Suprapubic skin (tissue), 4 donors: ENCODE measurements at regions not wholly inside any gene's neighbourhood (a gene's known extent, or its start where the extent isn't known, plus 50 kb on each side); places are given as distances from the start of the nearest gene placed in this dataset.

Source experiments
- DNase-seq, 2 donors: peaks; one replicate each; pipeline ENCODE4 v3.0.0-alpha.2; 2019; ENCODE audit warnings: low spot score in 2 of 2
- H3K27ac ChIP-seq: fragments of 200-600 bp; sonication (generic); one replicate; pipeline ENCODE4 v1.5.1; 2019
- H3K27me3 ChIP-seq: fragments of 200-600 bp; sonication (generic); one replicate; pipeline ENCODE4 v1.5.1; 2019
- H3K36me3 ChIP-seq: fragments of 200-600 bp; sonication (generic); one replicate; pipeline ENCODE4 v1.5.1; 2019
- H3K4me1 ChIP-seq: fragments of 200-600 bp; sonication (generic); one replicate; pipeline ENCODE4 v1.5.1; 2019
- H3K4me3 ChIP-seq: fragments of 200-600 bp; sonication (generic); one replicate; pipeline ENCODE4 v1.5.1; 2019; ENCODE audit warnings: mild to moderate bottlenecking
- H3K9me3 ChIP-seq: fragments of 200-600 bp; sonication (generic); one replicate; pipeline ENCODE4 v1.5.1; 2019
- CTCF ChIP-seq, 2 donors: fragments of 200-600 bp in 1 of 2; fragments of 450-650 bp in 1 of 2; sonication (generic) in 1 of 2; IDR thresholded peaks; one replicate each; pipeline ENCODE4 v1.5.1; 2016 to 2019; ENCODE audit warnings: antibody characterized with exemption in 2 of 2, mild to moderate bottlenecking in 1 of 2, moderate library complexity in 1 of 2
- EP300 ChIP-seq: sonication (generic); formaldehyde crosslinking; IDR thresholded peaks from one replicate; pipeline ENCODE4 v1.6.1; 2017; ENCODE audit warnings: antibody characterized with exemption
- POLR2A ChIP-seq, 2 donors: fragments of 450-650 bp; IDR thresholded peaks; one replicate each; pipeline ENCODE4 v1.6.1; 2017; ENCODE audit warnings: antibody characterized with exemption in 2 of 2, mild to moderate bottlenecking in 2 of 2, moderate library complexity in 2 of 2
- POLR2AphosphoS5 ChIP-seq, 3 donors: sonication (generic); formaldehyde crosslinking; IDR thresholded peaks; one replicate each; pipeline ENCODE4 v1.6.1; 2017; ENCODE audit warnings: antibody characterized with exemption in 3 of 3
- WGBS: methylation state at CpG from one replicate; pipeline ENCODE4 v1.1.5; 2018; 5-methylcytosine and 5-hydroxymethylcytosine counted together

DNA sequence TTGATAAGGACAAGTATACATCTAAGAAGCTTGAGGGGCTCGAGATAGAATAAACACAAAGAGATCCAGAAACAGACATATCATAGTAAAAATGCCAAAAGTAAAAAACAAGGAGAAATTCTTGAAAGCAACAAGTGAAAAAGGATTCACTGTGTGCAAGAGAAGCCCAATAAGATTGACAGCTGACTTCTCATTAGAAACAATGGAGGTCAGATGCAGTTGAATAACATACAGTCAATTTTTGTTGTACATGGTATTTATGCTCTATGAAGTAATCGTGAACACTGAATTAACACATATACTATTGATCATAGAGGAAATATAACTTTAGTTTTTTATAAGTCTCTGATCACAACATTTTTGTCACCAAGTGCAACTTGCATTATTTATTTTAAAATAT is 982.8 kb upstream of the SORCS1 start:
- H3K9me3 ChIP-seq: peaks cover 26% of the 10 kb centered on the region
- TF ChIP-seq EP300 (no peak), POLR2AphosphoS5 (IDR thresholded peaks at IDR 0.05) (no peak), POLR2A (IDR thresholded peaks at IDR 0.05) (no peak), CTCF (IDR thresholded peaks at IDR 0.05) (no peak)
- H3K36me3 ChIP-seq: no peaks in the 10 kb centered on the region
- H3K4me3 ChIP-seq: no peak overlapping the region
- H3K27me3 ChIP-seq: no peaks in the 10 kb centered on the region
- H3K4me1 ChIP-seq: no peaks in the 10 kb centered on the region
- 85% methylated on average over 2 of the region's 2 CpGs for WGBS
- no peak overlapping the region for H3K27ac ChIP-seq
- no peak for DNase-seq

- no peaks in the 10 kb centered on the region for H3K27me3 ChIP-seq
- peaks cover 8% of the 10 kb centered on the region for H3K9me3 ChIP-seq
- H3K4me1 ChIP-seq: no peaks in the 10 kb centered on the region
- WGBS: 85% methylated on average over 1 of the region's 1 CpG
- H3K27ac ChIP-seq: no peak overlapping the region
- H3K4me3 ChIP-seq: no peak overlapping the region
- no peak for TF ChIP-seq CTCF (IDR thresholded peaks at IDR 0.05)
- H3K36me3 ChIP-seq: no peaks in the 10 kb centered on the region
- DNase-seq: no peak
These were observed 976.6 kb upstream of the SORCS1 start for GRCh38 chr10:108141064-108141463.

DNA sequence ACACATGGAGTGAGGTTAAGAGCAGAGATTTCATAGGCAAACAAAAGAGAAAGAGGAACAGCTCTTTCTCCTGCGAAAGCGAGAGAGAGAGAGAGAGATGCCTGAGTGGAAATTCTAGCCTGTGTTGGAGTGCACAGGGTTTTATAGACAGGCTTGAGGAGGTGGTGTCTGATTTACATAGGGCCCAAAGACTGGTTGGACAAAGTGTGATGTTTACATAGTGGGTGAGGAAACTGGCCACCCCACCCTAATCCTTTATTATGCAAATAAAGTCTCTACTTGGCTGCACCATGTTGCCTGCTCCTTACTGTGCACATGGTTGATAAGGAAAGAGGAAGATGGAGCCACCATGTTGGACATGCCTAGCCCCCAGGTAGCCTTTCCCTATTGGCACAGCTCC is 967.8 kb upstream of the SORCS1 start:
- no peak for DNase-seq
- Histone ChIP-seq H3K9me3 (no peaks in the 10 kb centered on the region), H3K36me3 (no peaks in the 10 kb centered on the region), H3K4me3 (no peak overlapping the region), H3K27ac (no peak overlapping the region), H3K4me1 (no peaks in the 10 kb centered on the region), H3K27me3 (no peaks in the 10 kb centered on the region)
- TF ChIP-seq POLR2A (IDR thresholded peaks at IDR 0.05): no peak
- no peak for TF ChIP-seq CTCF (IDR thresholded peaks at IDR 0.05)
- 86% methylated on average over 2 of the region's 2 CpGs for WGBS

DNA sequence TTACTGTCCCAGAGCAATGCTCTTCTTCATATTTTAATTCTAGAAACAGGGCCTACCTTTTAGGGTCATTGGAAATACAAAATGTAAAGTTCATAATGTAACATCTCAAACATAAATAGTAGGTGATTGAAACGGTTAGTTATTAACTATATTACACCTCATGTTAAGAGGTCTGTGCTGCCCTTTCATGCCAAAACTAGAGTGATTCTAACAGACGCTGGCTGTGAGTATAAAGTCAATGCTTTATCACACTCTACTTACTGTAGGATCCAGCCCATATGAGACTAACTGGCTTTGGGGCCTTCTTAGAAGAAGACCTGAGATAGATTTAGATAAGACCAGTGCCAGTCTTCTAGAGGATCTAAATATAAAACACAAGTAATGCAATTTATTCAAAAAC is 966.1 kb upstream of the SORCS1 start:
- Histone ChIP-seq H3K27me3 (no peaks in the 10 kb centered on the region), H3K4me3 (no peak overlapping the region), H3K27ac (no peak overlapping the region), H3K9me3 (no peaks in the 10 kb centered on the region), H3K4me1 (no peaks in the 10 kb centered on the region), H3K36me3 (no peaks in the 10 kb centered on the region)
- TF ChIP-seq POLR2AphosphoS5 (IDR thresholded peaks at IDR 0.05) (no peak), CTCF (IDR thresholded peaks at IDR 0.05) (no peak), POLR2A (IDR thresholded peaks at IDR 0.05) (no peak), EP300 (no peak)
- WGBS: 84% methylated on average over 2 of the region's 2 CpGs
- DNase-seq: no peak

DNA sequence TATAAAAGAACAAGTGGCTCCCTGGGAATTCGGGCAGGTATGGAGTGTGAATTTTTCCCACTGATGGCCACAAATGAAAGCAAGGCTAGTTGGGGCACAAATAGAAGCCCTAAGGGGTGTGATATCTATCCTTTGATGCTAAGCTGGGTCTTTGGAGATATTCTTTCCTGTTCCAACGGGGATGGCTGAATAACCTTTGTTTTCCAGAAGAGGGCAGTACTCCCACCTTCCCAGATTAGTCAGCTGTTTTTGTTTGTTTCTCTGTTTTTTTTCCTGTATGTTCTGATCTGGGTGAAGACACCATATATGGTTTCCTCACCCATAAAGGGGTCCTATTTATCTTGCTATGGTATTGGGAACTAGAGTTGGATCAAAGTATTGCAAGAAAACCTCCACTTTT is 947.7 kb upstream of the SORCS1 start:
- Histone ChIP-seq H3K27me3 (no peaks in the 10 kb centered on the region), H3K36me3 (no peaks in the 10 kb centered on the region), H3K27ac (no peak overlapping the region), H3K4me1 (no peaks in the 10 kb centered on the region), H3K4me3 (no peak overlapping the region), H3K9me3 (no peaks in the 10 kb centered on the region)
- 45% methylated on average over 2 of the region's 2 CpGs for WGBS
- DNase-seq: no peak
- TF ChIP-seq CTCF (IDR thresholded peaks at IDR 0.05): no peak
- no peak for TF ChIP-seq POLR2A (IDR thresholded peaks at IDR 0.05)
- TF ChIP-seq POLR2AphosphoS5 (IDR thresholded peaks at IDR 0.05): no peak
- TF ChIP-seq EP300: no peak
